ENCODE measurements at regions not wholly inside any gene's neighbourhood (a gene's known extent, or its start where the extent isn't known, plus 50 kb on each side); places are given as distances from the start of the nearest gene placed in this dataset.

DNA sequence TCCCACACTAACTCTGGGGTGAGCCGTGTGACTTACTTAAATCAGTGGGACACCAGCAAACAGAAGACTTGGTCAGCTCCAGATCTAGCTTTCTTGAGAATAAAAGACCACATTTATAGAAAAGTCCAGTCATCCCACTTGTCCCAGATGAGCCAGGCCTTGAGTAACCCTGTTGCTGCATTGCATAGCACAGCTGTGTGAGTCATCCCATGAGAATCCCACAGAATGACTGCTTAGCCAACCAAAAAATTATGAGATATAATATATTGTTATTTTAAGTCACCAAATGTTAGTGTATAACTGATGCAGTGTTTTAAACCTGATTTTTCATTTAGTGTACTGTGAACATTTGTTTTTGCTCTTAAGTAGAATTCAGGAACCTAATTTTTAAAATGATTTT, 94.2 kb upstream of the FSHR start:
- peak; percentile 13 for DNase-seq

GRCh38 chr2:49241991-49242390, 87.7 kb upstream of the FSHR start:
- DNase-seq = no peak

GRCh38 chr2:49241501-49241900, 87.2 kb upstream of the FSHR start:
- no peak for DNase-seq

GRCh38 chr2:49240608-49241007, 86.3 kb upstream of the FSHR start:
- DNase-seq = no peak

DNA sequence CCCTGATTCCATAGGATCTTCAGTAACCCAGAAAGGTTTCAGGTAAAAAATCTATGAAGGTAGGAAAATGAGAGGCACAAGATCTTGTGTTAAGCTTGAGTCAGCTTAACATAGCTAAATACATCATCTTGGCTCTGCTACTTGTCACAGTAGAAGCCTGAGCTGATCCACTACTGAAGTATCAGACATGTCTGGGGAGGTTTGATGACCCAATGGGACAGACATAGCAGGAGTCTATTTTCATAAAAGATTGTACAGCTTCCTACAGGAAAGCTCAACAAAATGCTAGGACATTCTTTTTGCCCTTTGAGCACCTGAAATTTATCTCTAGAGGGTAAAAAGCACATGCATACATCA, 84.3 kb upstream of the FSHR start:
- no peak for DNase-seq

DNA sequence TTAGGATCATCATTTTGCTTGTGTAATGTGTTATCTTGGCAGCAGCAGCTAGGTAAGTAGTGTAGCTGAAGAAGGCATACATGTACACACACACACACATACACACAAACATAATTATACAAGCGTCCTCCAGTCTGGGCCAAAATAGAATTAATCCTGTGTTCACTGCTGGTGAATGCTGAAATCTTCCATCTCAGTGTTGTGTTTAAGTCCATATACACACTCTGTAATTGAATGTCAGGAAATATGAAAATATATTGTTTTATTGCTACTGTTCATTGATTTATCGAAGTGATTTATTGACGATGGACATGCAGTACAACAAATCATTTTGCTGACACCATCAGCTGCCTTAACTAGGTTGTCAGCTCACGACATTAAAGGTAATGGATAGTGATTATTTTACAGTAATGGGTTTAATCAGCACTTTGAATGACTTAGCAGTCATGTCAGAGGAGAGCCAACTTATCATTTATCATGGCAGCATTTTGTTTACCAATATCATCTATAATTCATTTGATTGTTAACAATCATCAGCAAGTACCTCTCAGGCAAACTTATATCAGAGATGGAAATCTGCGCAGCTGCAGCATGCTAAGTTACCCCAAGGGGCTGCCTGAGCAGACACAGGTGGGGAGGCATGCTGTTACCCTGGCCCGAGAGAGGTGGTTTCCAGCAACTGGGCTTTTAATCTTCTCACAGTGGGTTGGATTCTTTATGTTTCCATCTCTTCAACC, 83.7 kb upstream of the FSHR start:
- DNase-seq = no peak

DNA sequence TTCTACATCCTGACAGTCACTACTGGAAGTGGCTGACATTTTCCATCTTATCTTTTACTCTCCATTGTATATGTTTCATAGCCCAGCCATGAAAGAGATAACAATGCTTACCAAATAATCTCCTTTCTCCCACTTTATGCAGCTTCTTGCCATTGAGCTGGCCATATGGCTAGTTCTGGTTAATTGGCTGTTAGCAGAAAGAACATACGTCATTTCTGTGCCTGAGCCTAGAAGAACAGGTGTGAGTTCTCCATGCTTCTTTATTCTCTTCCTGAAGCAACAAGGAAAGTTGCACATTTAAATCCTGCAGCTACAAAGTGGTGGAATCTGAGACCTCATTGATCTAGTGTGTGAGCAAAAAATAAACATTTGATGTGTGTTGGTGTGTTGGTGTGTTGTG, 82.0 kb upstream of the FSHR start:
- no peak for DNase-seq

- no peak for DNase-seq
Observed at GRCh38 chr2:49226360-49226759, 72.0 kb upstream of the FSHR start.

DNA sequence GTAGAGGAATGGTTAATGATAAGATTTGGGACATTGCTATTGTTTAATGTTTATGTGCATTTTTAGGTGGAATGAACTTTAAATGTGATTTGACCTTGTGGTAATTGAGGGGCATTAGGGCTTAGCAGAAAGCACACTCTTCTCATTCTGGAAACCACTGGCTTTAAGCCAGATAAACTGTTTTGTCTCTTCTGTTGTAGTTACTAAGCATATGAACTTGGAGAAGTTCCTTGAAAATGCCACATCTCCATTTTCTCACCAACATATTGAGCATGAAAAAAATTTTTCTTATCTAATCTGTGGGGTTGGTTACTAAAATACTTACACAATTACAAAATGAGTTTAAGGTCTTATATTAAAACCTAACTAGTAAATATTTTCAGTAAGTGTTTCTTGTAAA, 70.8 kb upstream of the FSHR start:
- DNase-seq = no peak

GRCh38 chr2:49224426-49225010, 70.2 kb upstream of the FSHR start:
- no peak for DNase-seq

DNA sequence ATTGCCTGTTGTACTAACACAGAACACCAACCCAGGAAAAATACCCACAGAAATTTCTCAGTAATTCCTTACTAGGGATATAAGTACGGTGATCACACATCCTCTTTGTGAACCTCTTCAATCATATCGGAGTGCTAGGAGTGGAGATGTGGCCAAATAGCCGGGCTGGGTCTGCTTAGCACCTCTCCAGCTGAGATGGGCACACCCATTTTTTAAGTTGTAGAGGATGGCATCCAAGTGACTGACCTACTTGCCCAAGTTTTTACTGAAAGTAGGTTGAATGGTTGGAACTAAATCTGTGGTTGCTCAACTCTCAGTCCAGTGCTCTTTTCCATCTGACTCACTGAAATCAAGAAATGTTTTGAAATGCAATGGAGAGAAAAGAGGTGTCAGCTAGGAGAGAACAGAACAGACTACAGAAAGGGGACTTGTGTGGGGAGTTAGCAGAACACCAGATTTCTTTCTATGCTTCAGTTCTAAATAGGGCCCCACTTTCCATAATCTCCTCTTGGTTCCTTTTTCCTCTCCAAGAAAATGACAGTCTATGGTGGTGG, 68.7 kb upstream of the FSHR start:
- no peak for DNase-seq

- no peak for DNase-seq
Observed at GRCh38 chr2:49219741-49220140, 65.4 kb upstream of the FSHR start.

- DNase-seq = no peak
Observed at GRCh38 chr2:49210191-49210590, 55.9 kb upstream of the FSHR start.

DNA sequence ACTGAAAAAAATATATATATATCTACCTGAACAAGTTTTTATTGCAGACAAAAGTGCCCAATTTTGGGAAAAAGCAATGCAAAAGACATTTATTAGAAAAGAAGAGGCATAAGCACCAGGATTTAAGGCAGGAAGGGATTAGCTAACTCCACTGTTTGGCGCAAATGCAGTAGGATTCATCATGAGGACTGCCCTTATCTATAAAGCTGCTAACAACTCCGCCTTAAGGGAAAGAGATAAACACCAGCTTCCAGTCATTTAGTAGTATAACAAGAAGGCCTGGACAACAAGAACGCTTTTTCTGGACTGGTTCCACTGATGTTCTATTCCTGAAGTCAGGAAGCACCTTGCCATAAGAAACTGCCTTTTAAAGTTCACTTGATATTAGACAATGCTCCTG, 52.9 kb upstream of the FSHR start:
- no peak for DNase-seq
